ACC112 (cell line): ENCODE measurements at regions not wholly inside any gene's neighbourhood (a gene's known extent, or its start where the extent isn't known, plus 50 kb on each side); places are given as distances from the start of the nearest gene placed in this dataset.

Experiments
- H2AFZ ChIP-seq: fragments of 200-600 bp; sonication (generic); one replicate; pipeline ENCODE4 v1.6.0; 2017; ENCODE audit warnings: antibody characterized with exemption, low read length; ENCODE audit not compliant: unreplicated experiment
- H3K27ac ChIP-seq: fragments of 200-600 bp; sonication (generic); 2 replicates; pipeline ENCODE4 v1.5.1; 2014; ENCODE audit warnings: low read depth, mild to moderate bottlenecking, antibody characterized with exemption, low read length, moderate library complexity
- H3K27me3 ChIP-seq: fragments of 200-600 bp; sonication (generic); 2 replicates; pipeline ENCODE4 v1.6.1; 2014; ENCODE audit warnings: mild to moderate bottlenecking, antibody characterized with exemption, low read length, moderate library complexity, mixed read lengths; ENCODE audit not compliant: insufficient read depth
- H3K36me3 ChIP-seq: fragments of 200-600 bp; sonication (generic); 2 replicates; pipeline ENCODE4 v1.6.1; 2016; ENCODE audit warnings: mild to moderate bottlenecking, antibody characterized with exemption, low read length, moderate library complexity, mixed read lengths; ENCODE audit not compliant: insufficient read depth
- H3K4me1 ChIP-seq: fragments of 200-600 bp; sonication (generic); one replicate; pipeline ENCODE4 v1.6.1; 2016; ENCODE audit warnings: low read length, mixed read lengths; ENCODE audit not compliant: insufficient read depth, unreplicated experiment, control insufficient read depth
- H3K4me3 ChIP-seq: fragments of 200-600 bp; sonication (generic); 2 replicates; pipeline ENCODE4 v1.5.1; 2014; ENCODE audit warnings: mild to moderate bottlenecking, low read depth, low read length
- H3K79me2 ChIP-seq: fragments of 200-600 bp; sonication (generic); one replicate; pipeline ENCODE4 v1.6.0; 2016; ENCODE audit warnings: low read length; ENCODE audit not compliant: control insufficient read depth, unreplicated experiment, insufficient read depth

DNA sequence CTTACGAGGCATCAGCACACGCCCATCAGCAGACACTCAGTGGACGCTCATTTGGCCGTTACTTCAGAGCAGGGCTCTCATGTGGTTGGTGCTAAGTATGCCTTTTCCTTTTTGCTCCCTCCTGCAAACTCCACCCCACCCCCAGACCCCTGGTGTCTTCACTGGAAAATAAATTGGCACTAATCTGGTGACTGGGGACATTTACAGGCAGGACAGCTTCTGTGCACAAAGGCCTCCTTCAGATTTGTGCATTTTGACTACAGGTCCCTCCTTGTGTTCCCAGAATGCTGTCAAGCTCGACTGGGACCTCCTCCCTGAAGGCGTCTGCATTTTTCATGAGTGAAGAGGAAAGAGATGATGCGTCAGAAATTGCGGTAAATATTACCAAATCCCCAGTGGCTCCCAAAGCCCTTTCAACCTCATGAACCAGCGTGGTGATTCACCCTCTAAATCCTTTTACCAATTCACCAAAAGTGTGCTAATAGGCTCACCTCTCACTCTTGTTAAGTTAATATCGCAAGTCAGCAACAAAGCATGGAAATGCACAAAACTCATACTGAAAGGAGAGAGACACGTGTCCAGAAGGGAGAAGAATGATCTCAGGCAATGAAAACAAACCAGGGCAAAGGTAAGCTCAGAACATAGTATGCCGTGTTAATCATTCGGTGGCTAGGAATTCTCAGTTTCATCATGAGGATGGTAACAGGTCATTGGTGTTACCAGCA, 119.0 kb downstream of the NKX6-1 start:
- H3K79me2 ChIP-seq = no peaks in the 10 kb centered on the region
- H3K36me3 ChIP-seq = no peaks in the 10 kb centered on the region
- no peaks in the 10 kb centered on the region for H3K4me1 ChIP-seq
- no peak overlapping the region for H3K4me3 ChIP-seq
- H3K27ac ChIP-seq = no peak overlapping the region
- peaks cover 36% of the 10 kb centered on the region for H3K27me3 ChIP-seq
- no peak overlapping the region for H2AFZ ChIP-seq

DNA sequence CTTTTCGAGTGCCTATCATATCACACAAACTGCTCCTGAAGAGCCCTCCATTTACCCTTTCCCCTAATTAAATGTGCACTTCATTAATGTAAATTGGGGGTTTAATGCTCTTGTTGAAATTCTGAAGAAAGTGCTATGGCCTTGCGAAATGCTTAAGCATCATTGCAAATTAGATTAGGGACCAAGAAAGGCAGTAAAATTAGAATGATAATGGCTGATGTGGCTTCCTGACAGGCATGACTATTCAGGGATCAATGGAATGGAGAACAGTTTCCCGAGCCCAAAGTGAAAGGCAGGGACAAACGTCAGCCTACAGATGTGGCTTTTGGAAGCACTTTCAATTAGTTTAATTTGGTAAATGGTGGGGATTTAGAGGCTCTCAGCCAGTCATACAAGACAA, 120.1 kb downstream of the NKX6-1 start:
- H3K4me1 ChIP-seq = no peaks in the 10 kb centered on the region
- H3K4me3 ChIP-seq = no peak overlapping the region
- H2AFZ ChIP-seq = no peak overlapping the region
- no peaks in the 10 kb centered on the region for H3K79me2 ChIP-seq
- H3K36me3 ChIP-seq = no peaks in the 10 kb centered on the region
- H3K27ac ChIP-seq = no peak overlapping the region
- H3K27me3 ChIP-seq = peaks cover 40% of the 10 kb centered on the region

DNA sequence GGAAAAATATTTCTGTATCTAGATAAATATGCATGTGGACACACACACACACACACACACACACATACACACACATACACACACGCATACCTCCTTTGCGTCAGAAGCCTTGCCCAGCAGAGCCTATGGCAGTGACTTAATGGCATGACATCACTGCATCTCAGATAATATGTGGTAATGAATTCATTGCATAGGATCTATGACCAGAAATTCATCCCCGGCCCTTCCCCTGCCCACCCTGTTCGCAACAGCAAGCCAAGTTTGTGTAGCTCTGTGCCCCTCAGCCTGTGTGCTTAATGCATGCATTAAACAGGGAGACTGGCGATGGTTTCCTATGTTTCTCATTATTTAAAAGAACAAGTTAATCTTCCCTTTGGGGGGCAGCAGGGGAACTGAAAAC, 120.7 kb downstream of the NKX6-1 start:
- Histone ChIP-seq H3K4me1 (no peaks in the 10 kb centered on the region), H3K36me3 (no peaks in the 10 kb centered on the region), H2AFZ (no peak overlapping the region), H3K79me2 (no peaks in the 10 kb centered on the region), H3K27me3 (peaks cover 37% of the 10 kb centered on the region), H3K27ac (no peak overlapping the region), H3K4me3 (no peak overlapping the region)

DNA sequence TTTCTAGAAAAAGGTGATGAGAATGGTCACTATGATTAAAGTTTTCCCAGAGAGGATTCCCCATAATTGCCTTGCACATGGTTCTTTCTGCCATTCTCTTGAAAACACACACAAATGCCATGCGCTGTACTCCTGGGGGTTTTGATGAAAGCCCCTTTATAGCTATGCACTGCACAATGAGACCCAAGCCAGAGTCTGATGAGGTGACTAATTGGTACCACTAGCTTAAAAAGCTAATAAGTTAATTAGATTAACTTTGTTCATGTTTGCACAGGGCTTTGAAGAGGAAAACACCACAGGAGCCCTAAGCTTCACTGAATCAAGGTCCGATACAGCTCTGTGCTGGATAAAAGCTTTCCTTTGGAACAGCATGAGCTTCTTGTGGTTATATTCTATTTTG, 132.2 kb downstream of the NKX6-1 start:
- H3K4me3 ChIP-seq = no peak overlapping the region
- H3K4me1 ChIP-seq = no peaks in the 10 kb centered on the region
- H3K79me2 ChIP-seq = no peaks in the 10 kb centered on the region
- H3K27ac ChIP-seq = no peak overlapping the region
- H2AFZ ChIP-seq = no peak overlapping the region
- H3K27me3 ChIP-seq = peaks cover 15% of the 10 kb centered on the region
- H3K36me3 ChIP-seq = no peaks in the 10 kb centered on the region

DNA sequence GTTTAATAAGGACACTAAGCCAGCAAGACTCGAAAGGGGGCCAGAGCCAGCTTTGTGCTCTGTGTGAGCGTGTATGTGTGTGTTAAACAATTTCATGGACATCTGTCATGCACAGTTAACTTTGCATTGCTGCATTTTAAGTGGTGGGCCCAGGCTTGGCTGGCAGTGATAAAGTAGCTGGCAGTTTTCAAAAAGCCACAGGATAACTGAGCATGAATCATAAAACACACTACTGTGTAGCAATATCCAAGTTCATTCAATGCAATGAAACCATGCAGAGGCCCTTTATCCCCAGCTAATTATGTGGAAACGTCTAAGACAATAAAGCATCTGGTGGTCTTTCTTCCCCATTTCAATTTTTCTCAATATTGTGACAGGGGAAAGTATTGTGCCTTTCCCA, 132.9 kb downstream of the NKX6-1 start:
- H3K4me1 ChIP-seq = no peaks in the 10 kb centered on the region
- no peak overlapping the region for H3K27ac ChIP-seq
- H2AFZ ChIP-seq = no peak overlapping the region
- H3K4me3 ChIP-seq = no peak overlapping the region
- peaks cover 14% of the 10 kb centered on the region for H3K27me3 ChIP-seq
- H3K36me3 ChIP-seq = no peaks in the 10 kb centered on the region
- no peaks in the 10 kb centered on the region for H3K79me2 ChIP-seq

DNA sequence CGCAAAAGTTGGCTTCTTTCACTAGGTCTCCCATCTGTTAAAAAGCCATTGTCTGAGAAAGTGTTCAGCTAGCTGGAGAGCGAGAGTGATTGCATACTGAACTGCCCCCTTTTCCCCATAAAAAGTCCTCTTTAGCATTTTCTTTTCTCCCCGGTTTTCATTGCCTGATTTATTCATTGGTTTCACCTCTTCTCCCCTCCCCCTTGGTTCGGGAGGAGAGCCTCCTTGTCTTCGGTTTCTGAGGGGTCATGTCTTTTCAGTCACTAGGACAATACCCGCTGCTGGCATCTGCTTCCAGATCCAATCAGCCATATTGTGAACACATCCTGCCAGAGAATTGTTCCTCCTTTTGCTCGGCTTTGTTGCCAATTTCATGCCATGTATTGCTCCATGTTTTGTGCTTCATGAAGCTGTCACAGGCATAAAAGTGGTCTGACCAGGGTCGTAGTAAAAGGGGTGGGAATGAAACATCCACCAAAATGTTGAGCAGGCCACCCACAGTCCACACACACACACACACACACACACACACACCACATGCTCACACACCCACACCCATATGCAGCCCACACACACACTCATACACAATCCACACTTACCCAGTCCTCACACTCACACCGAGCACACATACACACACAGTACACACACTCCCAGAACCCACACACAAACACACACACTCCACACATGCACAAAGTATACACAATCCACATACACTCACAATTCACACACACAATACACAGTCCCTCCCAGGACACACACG, 136.0 kb downstream of the NKX6-1 start:
- no peaks in the 10 kb centered on the region for H3K4me1 ChIP-seq
- H3K27me3 ChIP-seq = peaks cover 8% of the 10 kb centered on the region; the same call in 1 of the 2 replicates
- H3K36me3 ChIP-seq = no peaks in the 10 kb centered on the region
- H3K27ac ChIP-seq = no peak overlapping the region
- H3K79me2 ChIP-seq = no peaks in the 10 kb centered on the region
- H3K4me3 ChIP-seq = no peak overlapping the region
- no peak overlapping the region for H2AFZ ChIP-seq

DNA sequence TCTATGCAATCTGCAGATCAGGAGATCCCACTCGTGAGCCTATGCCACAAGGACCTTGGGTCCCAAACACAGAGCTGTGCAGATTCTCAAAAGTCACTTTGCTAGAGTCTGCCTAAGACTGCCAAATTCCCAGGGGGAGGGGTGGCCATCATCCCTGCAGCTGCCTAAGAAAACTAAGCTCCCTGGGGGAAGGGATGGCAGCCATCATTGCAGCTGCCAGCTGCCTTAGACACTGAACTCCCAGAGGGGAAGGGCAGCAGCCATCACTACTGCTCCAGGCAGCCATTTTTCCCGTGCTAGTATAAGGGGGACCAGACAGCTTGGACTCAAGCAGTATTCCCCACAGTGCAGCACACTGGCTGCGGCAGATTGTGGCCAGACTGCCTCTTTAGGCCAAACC, 156.9 kb downstream of the NKX6-1 start:
- no peaks in the 10 kb centered on the region for H3K27me3 ChIP-seq
- no peak overlapping the region for H3K27ac ChIP-seq
- no peaks in the 10 kb centered on the region for H3K79me2 ChIP-seq
- no peaks in the 10 kb centered on the region for H3K4me1 ChIP-seq
- no peak overlapping the region for H2AFZ ChIP-seq
- H3K4me3 ChIP-seq = no peak overlapping the region
- H3K36me3 ChIP-seq = no peaks in the 10 kb centered on the region

DNA sequence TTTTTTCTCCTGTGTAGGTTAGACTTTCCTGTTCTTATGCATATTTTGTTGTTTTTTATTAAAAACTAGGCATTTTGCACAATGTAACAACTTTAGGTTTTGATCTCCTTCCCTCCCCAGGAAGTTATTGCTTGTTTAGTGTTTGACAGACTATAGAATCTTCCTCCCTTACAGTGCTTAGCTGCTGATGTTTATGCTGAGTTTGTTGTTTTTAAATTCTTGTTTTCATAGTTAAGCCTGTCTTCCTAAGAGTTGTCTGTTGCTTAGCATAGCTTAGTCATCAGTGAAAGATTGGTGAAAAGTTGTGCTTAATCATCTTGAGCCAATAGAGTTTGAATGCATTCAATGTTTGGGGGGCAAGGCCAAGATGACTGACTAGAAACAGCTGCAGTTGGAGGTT, 157.5 kb downstream of the NKX6-1 start:
- H3K4me1 ChIP-seq = no peaks in the 10 kb centered on the region
- no peaks in the 10 kb centered on the region for H3K27me3 ChIP-seq
- no peak overlapping the region for H3K27ac ChIP-seq
- H3K36me3 ChIP-seq = no peaks in the 10 kb centered on the region
- no peak overlapping the region for H2AFZ ChIP-seq
- H3K4me3 ChIP-seq = no peak overlapping the region
- H3K79me2 ChIP-seq = no peaks in the 10 kb centered on the region

DNA sequence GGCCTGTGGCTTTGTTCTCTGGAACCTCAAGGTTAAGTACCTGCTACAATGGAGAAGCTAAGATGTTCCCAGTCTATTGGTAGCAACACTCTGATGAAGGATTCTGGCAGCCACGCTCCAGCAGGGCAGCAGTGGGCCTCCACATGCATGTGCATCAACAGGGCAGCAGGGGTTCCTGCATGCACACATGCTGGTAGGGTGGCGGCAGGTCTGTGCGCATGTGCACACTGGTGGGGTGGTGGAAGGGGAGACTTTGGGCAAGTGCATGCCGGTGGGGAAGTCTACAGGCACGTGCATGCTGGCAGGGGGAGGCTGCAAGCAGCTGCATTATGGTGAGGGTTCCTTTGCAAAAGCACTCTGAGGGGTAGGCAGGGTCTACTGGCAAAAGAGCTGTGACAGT, 160.7 kb downstream of the NKX6-1 start:
- Histone ChIP-seq H3K79me2 (no peaks in the 10 kb centered on the region), H3K4me1 (no peaks in the 10 kb centered on the region), H3K27me3 (no peaks in the 10 kb centered on the region), H2AFZ (no peak overlapping the region), H3K4me3 (no peak overlapping the region), H3K36me3 (no peaks in the 10 kb centered on the region), H3K27ac (no peak overlapping the region)

DNA sequence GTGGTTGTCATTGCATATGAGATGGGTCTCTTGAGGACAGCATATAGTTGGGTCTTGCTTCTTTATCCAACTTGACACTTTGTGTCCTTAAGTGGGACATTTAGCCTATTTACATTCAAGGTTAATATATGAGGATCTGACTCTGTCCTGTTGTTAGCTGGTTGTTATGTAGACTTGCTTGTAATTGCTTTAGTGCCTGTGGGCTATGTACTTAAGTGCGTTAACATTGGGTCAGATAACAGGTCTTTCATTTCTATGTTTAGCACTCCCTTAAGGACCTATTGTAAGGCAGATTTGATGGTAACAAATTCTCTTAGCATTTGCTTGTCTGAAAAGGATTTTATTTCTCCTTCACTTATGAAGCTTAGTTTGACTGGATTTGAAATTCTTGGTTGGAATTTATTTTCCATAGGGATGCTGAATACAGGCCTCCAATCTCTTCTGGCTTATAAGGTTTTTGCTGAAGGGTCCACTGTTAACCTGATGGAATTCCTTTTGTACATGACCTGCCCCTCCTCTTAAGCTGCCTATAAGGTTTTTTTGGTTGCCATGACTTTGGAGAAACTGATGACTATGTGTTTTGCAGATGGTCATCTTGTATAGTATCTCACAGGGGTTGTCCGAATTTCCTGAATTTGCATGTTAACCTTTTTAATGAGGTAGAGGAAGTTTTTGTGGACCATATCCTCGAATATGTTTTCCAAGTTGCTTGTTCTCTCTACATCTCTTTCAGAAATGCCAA, 162.0 kb downstream of the NKX6-1 start:
- H3K27me3 ChIP-seq = no peaks in the 10 kb centered on the region
- H3K36me3 ChIP-seq = no peaks in the 10 kb centered on the region
- no peaks in the 10 kb centered on the region for H3K4me1 ChIP-seq
- no peaks in the 10 kb centered on the region for H3K79me2 ChIP-seq
- no peak overlapping the region for H2AFZ ChIP-seq
- no peak overlapping the region for H3K27ac ChIP-seq
- no peak overlapping the region for H3K4me3 ChIP-seq
